ENCODE measurements at regions not wholly inside any gene's neighbourhood (a gene's known extent, or its start where the extent isn't known, plus 50 kb on each side); places are given as distances from the start of the nearest gene placed in this dataset.

- no peak for DNase-seq
Observed at GRCh38 chr9:103649086-103649485, 445.0 kb upstream of the SMC2 start.

- DNase-seq, result no peak
Observed at GRCh38 chr9:103658156-103658555, 436.0 kb upstream of the SMC2 start.

GRCh38 chr9:103660830-103661229 lies 433.3 kb upstream of the SMC2 start:
- no peak for DNase-seq

- no peak for DNase-seq
Observed at GRCh38 chr9:103661663-103662062, 432.4 kb upstream of the SMC2 start.

GRCh38 chr9:103669296-103669695 lies 424.8 kb upstream of the SMC2 start:
- DNase-seq, result no peak

GRCh38 chr9:103674271-103674670 lies 419.8 kb upstream of the SMC2 start:
- no peak for DNase-seq

- DNase-seq, result no peak
Observed at GRCh38 chr9:103680581-103680980, 413.5 kb upstream of the SMC2 start.

- DNase-seq, result no peak
Observed at GRCh38 chr9:103681435-103681834, 412.7 kb upstream of the SMC2 start.

- DNase-seq, result no peak
Observed at GRCh38 chr9:103700195-103700962, 393.7 kb upstream of the SMC2 start.

- DNase-seq, result no peak
Observed at GRCh38 chr9:103702572-103702971, 391.5 kb upstream of the SMC2 start.

GRCh38 chr9:103707181-103707580 lies 386.9 kb upstream of the SMC2 start:
- DNase-seq, result no peak

GRCh38 chr9:103709366-103709765 lies 384.7 kb upstream of the SMC2 start:
- DNase-seq, result no peak

GRCh38 chr9:103713631-103714030 lies 380.5 kb upstream of the SMC2 start:
- DNase-seq, result no peak

GRCh38 chr9:103714992-103715391 lies 379.1 kb upstream of the SMC2 start:
- no peak for DNase-seq

- no peak for DNase-seq
Observed at GRCh38 chr9:103721056-103721455, 373.1 kb upstream of the SMC2 start.

GRCh38 chr9:103730866-103731265 lies 363.2 kb upstream of the SMC2 start:
- DNase-seq, result no peak

- DNase-seq, result no peak
Observed at GRCh38 chr9:103731541-103731940, 362.6 kb upstream of the SMC2 start.

GRCh38 chr9:103734471-103734870 lies 359.6 kb upstream of the SMC2 start:
- no peak for DNase-seq

- no peak for DNase-seq
Observed at GRCh38 chr9:103755441-103755840, 338.7 kb upstream of the SMC2 start.

- no peak for DNase-seq
Observed at GRCh38 chr9:103755986-103756385, 338.1 kb upstream of the SMC2 start.

GRCh38 chr9:103757062-103757461 lies 337.0 kb upstream of the SMC2 start:
- no peak for DNase-seq

GRCh38 chr9:103761466-103761865 lies 332.6 kb upstream of the SMC2 start:
- DNase-seq, result no peak

GRCh38 chr9:103789686-103790085 lies 304.4 kb upstream of the SMC2 start:
- no peak for DNase-seq

- peak; percentile 3 for DNase-seq
Observed at GRCh38 chr9:103798620-103799019, 295.5 kb upstream of the SMC2 start.

GRCh38 chr9:103799959-103800358 lies 294.1 kb upstream of the SMC2 start:
- no peak for DNase-seq

Data from activated CD4-positive, alpha-beta T cell treated with anti-CD3 and anti-CD28 coated beads for 48 hours (primary cell).